ENCODE measurements at regions not wholly inside any gene's neighbourhood (a gene's known extent, or its start where the extent isn't known, plus 50 kb on each side); places are given as distances from the start of the nearest gene placed in this dataset.

DNA sequence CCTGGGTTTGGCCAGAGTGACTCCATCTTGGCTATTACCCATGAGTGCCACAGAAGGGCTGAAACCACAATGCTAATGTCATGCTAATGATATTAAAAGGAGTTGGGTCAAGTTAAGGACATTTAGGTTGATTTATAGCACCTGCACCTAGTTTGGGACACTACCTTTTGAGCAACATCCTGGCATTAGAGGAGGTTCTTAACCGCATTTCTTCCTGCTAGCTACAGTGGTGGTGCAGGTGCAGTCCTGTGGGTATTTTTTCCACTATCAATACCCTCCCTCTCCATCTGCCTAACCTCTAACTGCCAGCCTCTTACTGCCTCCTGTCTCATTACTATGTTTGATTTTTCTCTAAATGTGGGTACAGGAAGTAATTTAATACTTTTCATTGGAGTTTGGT is 1276.1 kb downstream of the FSTL5 start:
- no peak for DNase-seq
- Histone ChIP-seq H4K12ac (ENCODE audit: low read depth, low read length) (no peak overlapping the region), H4K91ac (ENCODE audit: low read depth, low read length) (no peak overlapping the region), H3K79me2 (ENCODE audit: control insufficient read depth, insufficient read depth, low read length, poor library complexity) (no peaks in the 10 kb centered on the region), H3K9me3 (ENCODE audit: insufficient read depth, low read depth, low read length) (no peaks in the 10 kb centered on the region), H3K9ac (ENCODE audit: low read length) (no peak overlapping the region), H3K23ac (ENCODE audit: low read length) (no peak overlapping the region), H2AK5ac (ENCODE audit: low read length) (no peak overlapping the region), H3K27me3 (ENCODE audit: insufficient read depth, low read length) (no peaks in the 10 kb centered on the region), H3K4me1 (ENCODE audit: control insufficient read depth in 1 of 2, insufficient read depth in 2 of 2, low read length in 2 of 2) (no peaks in the 10 kb centered on the region), H2BK12ac (ENCODE audit: low read length) (no peak overlapping the region), H4K8ac (ENCODE audit: low read depth, low read length) (no peak overlapping the region), H3K4me3 (ENCODE audit: low read depth, low read length) (no peak overlapping the region), H3K36me3 (ENCODE audit: control insufficient read depth in 1 of 2, insufficient read depth in 2 of 2, low read length in 2 of 2) (no peaks in the 10 kb centered on the region), H3K18ac (ENCODE audit: low read length) (no peak overlapping the region), H3K4me2 (ENCODE audit: low read length) (no peak overlapping the region), H3K27ac (ENCODE audit: low read depth, low read length) (no peak overlapping the region), H2AFZ (ENCODE audit: insufficient read depth, low read length, poor library complexity) (no peak overlapping the region), H3K79me1 (ENCODE audit: low read length) (no peaks in the 10 kb centered on the region), H3K4ac (ENCODE audit: low read depth, low read length) (no peak overlapping the region), H2BK120ac (ENCODE audit: insufficient read depth, low read length, poor library complexity) (no peak overlapping the region), H3K14ac (ENCODE audit: low read length) (no peak overlapping the region), H2BK5ac (ENCODE audit: low read depth, low read length, poor library complexity) (no peak overlapping the region)
- no CpG with 5 or more reads among the region's 1 CpG for WGBS (ENCODE audit: extremely low coverage, insufficient coverage, insufficient read length)

DNA sequence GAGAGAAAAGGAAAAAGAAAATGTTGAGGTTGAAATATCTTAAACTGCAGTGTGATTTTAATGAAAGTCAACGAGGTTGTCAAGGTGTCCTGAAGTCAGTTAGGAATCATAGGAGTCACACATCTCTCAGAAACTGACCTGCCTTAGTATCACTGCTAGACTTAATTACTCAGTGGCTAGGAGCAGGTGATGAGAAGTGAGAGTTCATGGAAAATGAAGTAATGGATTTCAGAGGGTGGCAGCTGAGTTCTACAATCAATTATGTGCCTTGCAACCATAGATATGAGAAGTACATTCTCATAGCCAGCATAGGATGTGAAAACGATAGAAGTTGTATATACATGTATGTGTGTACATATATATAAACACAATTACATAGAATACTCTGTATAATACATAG is 1269.7 kb downstream of the FSTL5 start:
- no peak overlapping the region for H4K12ac ChIP-seq (ENCODE audit: low read depth, low read length)
- no peaks in the 10 kb centered on the region for H3K79me1 ChIP-seq (ENCODE audit: low read length)
- H2BK12ac ChIP-seq (ENCODE audit: low read length), result no peak overlapping the region
- no peak overlapping the region for H2BK120ac ChIP-seq (ENCODE audit: insufficient read depth, low read length, poor library complexity)
- no peak overlapping the region for H3K4me2 ChIP-seq (ENCODE audit: low read length)
- H4K8ac ChIP-seq (ENCODE audit: low read depth, low read length), result no peak overlapping the region
- no peak overlapping the region for H3K14ac ChIP-seq (ENCODE audit: low read length)
- no peaks in the 10 kb centered on the region for H3K9me3 ChIP-seq (ENCODE audit: insufficient read depth, low read depth, low read length)
- no peak for DNase-seq
- no peak overlapping the region for H3K27ac ChIP-seq (ENCODE audit: low read depth, low read length)
- no peaks in the 10 kb centered on the region for H3K4me1 ChIP-seq (ENCODE audit: control insufficient read depth in 1 of 2, insufficient read depth in 2 of 2, low read length in 2 of 2)
- H3K36me3 ChIP-seq (ENCODE audit: control insufficient read depth in 1 of 2, insufficient read depth in 2 of 2, low read length in 2 of 2), result no peaks in the 10 kb centered on the region
- no peak overlapping the region for H3K4ac ChIP-seq (ENCODE audit: low read depth, low read length)
- H3K4me3 ChIP-seq (ENCODE audit: low read depth, low read length), result no peak overlapping the region
- no peak overlapping the region for H4K91ac ChIP-seq (ENCODE audit: low read depth, low read length)
- H2AK5ac ChIP-seq (ENCODE audit: low read length), result no peak overlapping the region
- no peak overlapping the region for H3K9ac ChIP-seq (ENCODE audit: low read length)
- no peak overlapping the region for H3K23ac ChIP-seq (ENCODE audit: low read length)
- H3K27me3 ChIP-seq (ENCODE audit: insufficient read depth, low read length), result no peaks in the 10 kb centered on the region
- WGBS (ENCODE audit: extremely low coverage, insufficient coverage, insufficient read length), result no CpG with 5 or more reads among the region's 2 CpGs
- H2AFZ ChIP-seq (ENCODE audit: insufficient read depth, low read length, poor library complexity), result no peak overlapping the region
- H3K79me2 ChIP-seq (ENCODE audit: control insufficient read depth, insufficient read depth, low read length, poor library complexity), result no peaks in the 10 kb centered on the region
- no peak overlapping the region for H3K18ac ChIP-seq (ENCODE audit: low read length)
- H2BK5ac ChIP-seq (ENCODE audit: low read depth, low read length, poor library complexity), result no peak overlapping the region

GRCh38 chr4:160894809-160895208 is 1269.0 kb downstream of the FSTL5 start:
- Histone ChIP-seq H3K4me1 (ENCODE audit: control insufficient read depth in 1 of 2, insufficient read depth in 2 of 2, low read length in 2 of 2) (no peaks in the 10 kb centered on the region), H3K36me3 (ENCODE audit: control insufficient read depth in 1 of 2, insufficient read depth in 2 of 2, low read length in 2 of 2) (no peaks in the 10 kb centered on the region), H4K12ac (ENCODE audit: low read depth, low read length) (no peak overlapping the region), H2AFZ (ENCODE audit: insufficient read depth, low read length, poor library complexity) (no peak overlapping the region), H3K14ac (ENCODE audit: low read length) (no peak overlapping the region), H2BK12ac (ENCODE audit: low read length) (no peak overlapping the region), H3K27me3 (ENCODE audit: insufficient read depth, low read length) (no peaks in the 10 kb centered on the region), H2BK5ac (ENCODE audit: low read depth, low read length, poor library complexity) (no peak overlapping the region), H2BK120ac (ENCODE audit: insufficient read depth, low read length, poor library complexity) (no peak overlapping the region), H4K91ac (ENCODE audit: low read depth, low read length) (no peak overlapping the region), H3K4ac (ENCODE audit: low read depth, low read length) (no peak overlapping the region), H3K18ac (ENCODE audit: low read length) (no peak overlapping the region), H4K8ac (ENCODE audit: low read depth, low read length) (no peak overlapping the region), H2AK5ac (ENCODE audit: low read length) (no peak overlapping the region), H3K79me1 (ENCODE audit: low read length) (no peaks in the 10 kb centered on the region), H3K4me2 (ENCODE audit: low read length) (no peak overlapping the region), H3K9me3 (ENCODE audit: insufficient read depth, low read depth, low read length) (no peaks in the 10 kb centered on the region), H3K4me3 (ENCODE audit: low read depth, low read length) (no peak overlapping the region), H3K79me2 (ENCODE audit: control insufficient read depth, insufficient read depth, low read length, poor library complexity) (no peaks in the 10 kb centered on the region), H3K27ac (ENCODE audit: low read depth, low read length) (no peak overlapping the region), H3K23ac (ENCODE audit: low read length) (no peak overlapping the region), H3K9ac (ENCODE audit: low read length) (no peak overlapping the region)
- WGBS (ENCODE audit: extremely low coverage, insufficient coverage, insufficient read length), result no CpG with 5 or more reads among the region's 3 CpGs
- no peak for DNase-seq

DNA sequence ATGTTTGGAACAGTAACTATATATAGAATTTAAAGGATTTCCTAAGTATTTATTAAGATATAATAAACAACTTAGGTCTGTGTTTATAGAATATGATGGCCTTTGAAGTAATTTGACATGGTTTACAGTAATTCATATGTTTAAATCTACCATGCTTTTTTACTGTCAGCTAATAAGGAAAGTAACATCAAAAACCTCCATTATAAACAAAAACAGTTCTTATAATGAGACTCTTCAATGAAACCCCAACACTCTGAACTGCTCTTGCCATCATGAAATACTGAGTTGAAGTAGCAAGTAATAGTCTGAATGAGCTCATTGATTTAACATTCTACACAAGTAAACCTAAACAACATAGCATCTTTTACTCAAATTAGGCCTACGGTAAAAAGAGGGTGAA is 1236.5 kb downstream of the FSTL5 start:
- no peak overlapping the region for H2BK12ac ChIP-seq (ENCODE audit: low read length)
- H3K36me3 ChIP-seq (ENCODE audit: control insufficient read depth in 1 of 2, insufficient read depth in 2 of 2, low read length in 2 of 2), result no peaks in the 10 kb centered on the region
- no peak overlapping the region for H3K4me2 ChIP-seq (ENCODE audit: low read length)
- H3K18ac ChIP-seq (ENCODE audit: low read length), result no peak overlapping the region
- no peak overlapping the region for H3K9ac ChIP-seq (ENCODE audit: low read length)
- H3K4ac ChIP-seq (ENCODE audit: low read depth, low read length), result no peak overlapping the region
- H2BK5ac ChIP-seq (ENCODE audit: low read depth, low read length, poor library complexity), result no peak overlapping the region
- no peak overlapping the region for H3K23ac ChIP-seq (ENCODE audit: low read length)
- no peaks in the 10 kb centered on the region for H3K27me3 ChIP-seq (ENCODE audit: insufficient read depth, low read length)
- H4K8ac ChIP-seq (ENCODE audit: low read depth, low read length), result no peak overlapping the region
- H3K4me3 ChIP-seq (ENCODE audit: low read depth, low read length), result no peak overlapping the region
- H2AFZ ChIP-seq (ENCODE audit: insufficient read depth, low read length, poor library complexity), result no peak overlapping the region
- no peaks in the 10 kb centered on the region for H3K9me3 ChIP-seq (ENCODE audit: insufficient read depth, low read depth, low read length)
- no peak overlapping the region for H4K12ac ChIP-seq (ENCODE audit: low read depth, low read length)
- no peak overlapping the region for H4K91ac ChIP-seq (ENCODE audit: low read depth, low read length)
- no peaks in the 10 kb centered on the region for H3K79me1 ChIP-seq (ENCODE audit: low read length)
- H3K4me1 ChIP-seq (ENCODE audit: control insufficient read depth in 1 of 2, insufficient read depth in 2 of 2, low read length in 2 of 2), result no peaks in the 10 kb centered on the region
- H2AK5ac ChIP-seq (ENCODE audit: low read length), result no peak overlapping the region
- H3K79me2 ChIP-seq (ENCODE audit: control insufficient read depth, insufficient read depth, low read length, poor library complexity), result no peaks in the 10 kb centered on the region
- WGBS (ENCODE audit: extremely low coverage, insufficient coverage, insufficient read length), result no CpG with 5 or more reads among the region's 1 CpG
- no peak for DNase-seq
- no peak overlapping the region for H3K14ac ChIP-seq (ENCODE audit: low read length)
- no peak overlapping the region for H2BK120ac ChIP-seq (ENCODE audit: insufficient read depth, low read length, poor library complexity)
- H3K27ac ChIP-seq (ENCODE audit: low read depth, low read length), result no peak overlapping the region
